Sciatic nerve (tissue), 2 donors: ENCODE measurements at regions not wholly inside any gene's neighbourhood (a gene's known extent, or its start where the extent isn't known, plus 50 kb on each side); places are given as distances from the start of the nearest gene placed in this dataset.
A peak's percentile ranks its signal among the peaks of the same experiment; 100 is the strongest.
"Not testable (repeated sequence)": the region's sequence is repeated elsewhere in the genome, so short reads cannot be mapped to it uniquely, and the experiment has no call there.

Experiments used
- ATAC-seq: fragments of 200-7000 bp; cut with Tn5 transposase; one replicate; pipeline ENCODE4 v1.9.1; 2020; ENCODE audit warnings: mild to moderate bottlenecking, moderate library complexity
- DNase-seq: peaks from one replicate; pipeline ENCODE4 v3.0.0-alpha.2; 2020; ENCODE audit warnings: low spot score
- intact Hi-C: fragments of 100-400 bp; cut with DNase I; formaldehyde crosslinking; loops from one replicate; pipeline ENCODE4 v1.14.2; 2022
- donor health status: DM: no; HTN: no; CAD: no.
- donor health status: DM: no; HTN: no; CAD: no.

DNA sequence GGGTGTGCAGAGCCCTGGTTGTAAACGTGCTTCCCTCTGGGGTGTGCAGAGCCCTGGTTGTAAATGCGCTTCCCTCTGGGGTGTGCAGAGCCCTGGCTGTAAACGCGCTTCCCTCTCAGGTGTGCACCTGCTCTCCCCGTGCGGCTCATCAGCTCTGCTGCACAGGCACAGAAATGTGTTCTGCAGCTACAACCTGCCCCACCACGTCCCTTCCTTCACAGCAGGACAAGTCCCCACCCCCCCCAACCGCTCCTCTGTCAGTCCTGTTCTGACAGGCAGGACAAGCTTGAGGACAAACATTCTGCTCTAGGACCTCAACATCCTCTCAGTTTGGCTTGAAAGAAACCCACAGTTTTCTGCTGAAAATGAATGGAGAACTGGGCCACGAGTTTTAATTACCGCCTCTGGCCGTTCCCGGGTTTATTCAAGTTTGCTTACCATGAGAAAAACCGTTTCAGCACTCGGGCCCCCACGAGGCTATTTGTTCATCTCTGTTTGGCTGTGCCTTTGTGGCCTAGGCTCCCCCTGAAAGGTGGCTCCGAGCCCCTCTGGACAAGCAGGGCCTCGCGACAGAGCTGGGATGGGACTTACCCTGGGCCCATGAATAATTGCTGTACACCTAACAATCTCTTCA lies 81.0 kb upstream of the ASB18 start:
- ATAC-seq (no peak), DNase-seq (no peak)
- intact Hi-C loops, result no loop called here

DNA sequence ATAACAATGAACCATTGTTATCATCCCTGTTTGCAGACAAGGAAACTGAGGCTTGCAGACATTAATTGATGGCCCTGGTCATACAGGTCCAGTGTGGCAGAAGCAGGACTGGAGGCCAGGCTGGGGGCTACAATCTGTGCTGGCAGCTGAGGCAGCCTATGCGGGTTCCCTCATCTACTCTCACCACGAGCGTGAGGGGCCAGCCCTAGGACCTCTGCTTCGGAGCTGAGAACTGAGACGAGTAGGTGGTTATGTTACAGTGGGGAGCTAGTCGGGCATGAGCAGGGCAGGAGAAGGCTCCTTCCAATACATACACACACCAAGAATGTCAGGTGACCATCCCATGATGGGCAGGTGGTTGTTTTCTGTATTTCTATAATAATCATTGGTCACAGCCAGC lies 82.2 kb upstream of the ASB18 start:
- intact Hi-C loops, result no loop called here
- ATAC-seq, result no peak

DNA sequence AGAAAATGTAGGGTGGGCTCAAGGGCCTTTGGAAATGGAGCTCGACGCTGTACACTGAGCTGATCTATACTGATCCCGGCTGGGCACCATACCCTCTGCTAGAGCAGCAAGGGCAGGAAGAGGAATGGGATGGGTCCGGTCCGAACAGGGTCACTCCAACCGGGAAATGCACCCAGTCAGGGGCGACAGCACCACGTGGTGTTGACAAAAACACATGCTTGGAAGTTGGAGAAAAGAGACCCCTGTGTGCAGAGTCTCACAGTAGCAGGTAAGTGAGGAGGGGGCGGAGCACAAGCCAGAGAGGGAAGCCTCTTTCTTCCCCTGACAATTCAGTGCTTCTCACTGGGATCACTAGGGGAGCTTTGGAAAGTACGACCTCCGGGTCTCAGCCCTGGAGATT lies 84.1 kb upstream of the ASB18 start:
- ATAC-seq (no peak), DNase-seq (no peak)
- intact Hi-C loops, result no loop called here

More for the DNA sequence above, 82.2 kb upstream of the ASB18 start:
- DNase-seq, result no peak

DNA sequence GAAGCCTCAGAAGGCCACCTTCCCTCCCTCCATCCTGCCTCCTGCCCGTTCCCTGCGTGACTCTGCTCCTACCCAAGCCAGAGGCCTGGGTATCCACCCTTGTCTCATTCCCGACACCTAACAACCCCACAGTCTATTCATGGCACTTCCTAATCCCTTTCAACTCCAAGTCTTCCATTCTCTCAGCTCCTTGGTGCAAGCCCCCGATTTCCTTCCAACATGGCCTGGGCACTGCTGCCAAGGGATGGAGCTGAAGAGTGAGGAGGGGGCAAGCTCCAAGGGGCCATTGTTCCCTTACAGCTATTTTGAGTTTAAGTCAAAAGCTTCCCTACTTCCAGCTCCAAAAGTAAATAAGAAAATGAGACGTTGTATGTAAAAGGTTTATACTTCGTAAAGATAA lies 84.8 kb upstream of the ASB18 start:
- intact Hi-C loops, result no loop called here
- DNase-seq (no peak), ATAC-seq (no peak)

DNA sequence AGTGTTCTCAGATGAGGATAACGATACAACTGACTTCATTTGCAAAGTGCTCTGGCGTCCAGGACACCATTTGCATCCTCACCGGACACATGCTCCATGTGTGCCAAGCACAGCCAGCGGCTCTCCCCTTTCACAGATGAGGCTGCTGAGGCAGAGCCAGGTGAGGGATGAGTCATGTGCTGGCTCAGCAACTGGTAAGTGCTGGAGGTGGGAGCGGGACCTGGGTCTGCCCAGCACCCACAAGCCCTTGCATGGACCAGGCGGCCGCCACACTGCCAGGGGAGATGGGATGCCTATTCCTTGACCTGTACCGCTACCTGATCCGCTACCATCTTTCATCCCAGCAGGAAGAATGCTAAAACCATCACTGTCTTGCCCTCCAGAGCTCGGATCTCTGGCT lies 86.2 kb upstream of the ASB18 start:
- ATAC-seq (no peak), DNase-seq (no peak)
- intact Hi-C loops, result no loop called here

DNA sequence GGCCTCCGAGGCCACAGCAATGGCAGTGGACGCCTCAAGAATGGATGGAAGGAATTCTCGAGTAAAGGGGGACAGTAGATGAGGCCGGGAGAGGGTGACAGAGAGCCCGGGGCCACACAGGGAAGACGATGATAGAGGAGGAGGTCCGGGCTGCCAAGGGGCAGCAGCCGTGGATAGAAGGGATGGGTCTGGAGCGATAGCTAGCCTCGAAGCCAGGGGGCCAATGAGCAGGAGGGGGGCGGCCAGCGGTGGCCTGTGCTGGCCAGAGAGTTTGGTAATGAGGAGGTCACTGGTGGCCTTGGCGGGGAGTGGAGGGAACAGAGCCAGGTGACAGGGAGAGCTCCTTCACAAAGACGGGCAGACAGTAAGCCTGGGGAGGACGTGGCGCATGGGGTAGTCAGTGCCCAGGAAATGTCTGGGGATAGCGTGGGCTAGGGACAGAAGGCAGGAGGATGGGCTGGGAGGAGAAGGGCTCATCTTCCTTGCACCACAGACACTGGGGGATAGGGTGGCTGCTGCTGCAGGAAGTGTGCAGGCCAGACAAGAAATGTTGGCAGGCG lies 87.8 kb upstream of the ASB18 start:
- ATAC-seq (no peak), DNase-seq (no peak)
- intact Hi-C loops, result no loop called here

DNA sequence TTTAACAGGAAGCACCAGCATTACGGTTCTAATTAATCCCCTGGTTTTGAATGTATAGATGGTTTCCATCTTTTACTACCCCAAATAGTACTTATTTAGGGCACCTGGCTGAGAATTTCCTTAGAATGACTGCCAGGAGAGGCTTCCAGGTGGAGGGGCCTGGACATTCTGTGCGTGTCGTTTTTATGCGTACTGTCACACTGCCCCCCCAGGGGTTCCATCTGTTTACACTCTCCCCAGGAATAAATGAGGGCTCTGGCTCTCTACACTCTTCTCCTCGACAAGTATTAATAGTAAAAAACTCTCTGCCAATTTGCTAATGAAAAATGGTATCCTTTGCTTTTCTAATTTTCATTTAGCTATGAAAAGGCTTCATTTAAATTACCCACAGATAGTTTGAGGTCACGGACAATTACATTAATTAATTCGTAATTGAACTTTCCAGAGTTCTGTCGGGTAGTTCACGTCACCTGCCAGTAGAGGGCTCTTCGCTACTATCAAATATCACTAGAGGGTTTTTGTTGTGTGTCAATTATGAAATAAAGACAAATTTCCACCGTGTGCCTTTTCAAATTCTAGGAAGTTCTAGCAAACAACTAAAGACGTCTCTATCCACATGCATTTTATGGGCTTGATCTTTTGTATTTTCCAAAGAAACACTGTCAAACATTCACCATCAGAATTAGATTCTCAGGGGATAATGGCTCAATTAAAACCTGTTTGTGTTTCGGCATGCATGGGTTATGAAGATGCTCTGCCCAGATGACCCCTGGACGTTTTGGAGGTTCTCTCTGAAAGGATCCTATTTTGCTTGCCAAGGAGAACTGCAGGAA lies 88.8 kb upstream of the ASB18 start:
- ATAC-seq, result peak; percentile 58
- DNase-seq, result no peak

DNA sequence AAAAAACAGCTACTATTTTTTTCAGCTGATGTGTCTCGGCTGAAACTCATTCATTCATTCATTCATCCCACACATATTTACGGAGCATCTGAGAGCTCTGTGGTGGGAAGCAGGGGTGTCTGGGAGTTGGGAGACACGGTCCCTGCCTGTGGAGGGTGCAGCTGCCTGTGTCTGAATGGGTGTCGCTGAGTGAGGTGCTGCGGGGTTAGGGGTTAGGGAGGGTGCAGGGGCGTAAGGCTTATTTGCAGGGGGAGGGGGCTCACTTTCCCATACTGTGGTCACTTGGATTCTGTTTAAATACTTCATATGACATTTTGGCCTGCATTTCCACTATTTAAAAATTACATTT lies 89.4 kb upstream of the ASB18 start:
- ATAC-seq (peak; percentile 33), DNase-seq (no peak)
- intact Hi-C loops, result no loop called here

More for the DNA sequence above, 88.8 kb upstream of the ASB18 start:
- intact Hi-C loops, result no loop called here

DNA sequence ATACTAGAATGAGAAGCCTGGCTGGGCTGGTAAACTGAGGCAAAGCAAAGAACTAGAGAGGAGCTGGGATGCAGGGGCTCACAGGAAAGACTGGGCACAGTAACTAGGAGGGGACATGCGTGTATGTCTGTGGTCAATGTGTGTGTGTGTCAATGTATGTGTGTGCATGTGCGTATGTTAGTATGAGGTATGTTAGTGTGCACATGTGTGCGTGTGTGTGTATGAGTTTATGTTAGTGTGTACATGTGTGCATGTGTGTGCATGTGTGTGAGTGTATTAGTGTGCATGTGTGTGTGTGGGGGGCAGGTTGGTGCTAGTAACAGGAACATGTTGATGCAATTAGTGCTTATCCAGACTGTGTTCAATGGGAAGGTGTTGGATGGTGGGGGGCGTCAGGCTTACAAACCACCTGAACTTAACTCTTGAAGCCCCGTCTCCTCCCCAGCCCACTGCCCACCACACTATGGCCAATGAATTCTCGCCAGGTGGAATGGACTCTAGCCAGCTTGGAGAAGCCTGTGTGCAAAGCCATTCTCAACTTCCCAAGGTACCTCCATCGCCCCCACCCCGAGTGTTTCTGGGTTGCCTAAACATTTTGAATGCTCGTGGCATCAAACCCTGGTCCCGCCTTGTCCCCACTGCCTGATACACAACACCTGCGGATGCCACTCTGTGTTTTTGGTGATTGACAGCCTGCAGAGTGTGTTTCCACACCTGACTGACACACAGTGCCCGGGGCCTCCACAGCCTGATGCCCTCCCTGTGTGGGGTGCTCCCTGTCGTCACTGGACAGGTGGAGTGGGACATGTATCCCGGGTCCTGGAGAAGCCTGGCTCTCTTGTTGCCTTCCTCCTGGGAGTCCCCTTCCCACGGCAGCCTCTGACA lies 90.1 kb upstream of the ASB18 start:
- intact Hi-C loops, result loop anchor here (2.0 kb wide), 1 partner anchor 707 kb away; no protein-coding TSS in a partner anchor
- ATAC-seq (peak; percentile 17), DNase-seq (no peak)

DNA sequence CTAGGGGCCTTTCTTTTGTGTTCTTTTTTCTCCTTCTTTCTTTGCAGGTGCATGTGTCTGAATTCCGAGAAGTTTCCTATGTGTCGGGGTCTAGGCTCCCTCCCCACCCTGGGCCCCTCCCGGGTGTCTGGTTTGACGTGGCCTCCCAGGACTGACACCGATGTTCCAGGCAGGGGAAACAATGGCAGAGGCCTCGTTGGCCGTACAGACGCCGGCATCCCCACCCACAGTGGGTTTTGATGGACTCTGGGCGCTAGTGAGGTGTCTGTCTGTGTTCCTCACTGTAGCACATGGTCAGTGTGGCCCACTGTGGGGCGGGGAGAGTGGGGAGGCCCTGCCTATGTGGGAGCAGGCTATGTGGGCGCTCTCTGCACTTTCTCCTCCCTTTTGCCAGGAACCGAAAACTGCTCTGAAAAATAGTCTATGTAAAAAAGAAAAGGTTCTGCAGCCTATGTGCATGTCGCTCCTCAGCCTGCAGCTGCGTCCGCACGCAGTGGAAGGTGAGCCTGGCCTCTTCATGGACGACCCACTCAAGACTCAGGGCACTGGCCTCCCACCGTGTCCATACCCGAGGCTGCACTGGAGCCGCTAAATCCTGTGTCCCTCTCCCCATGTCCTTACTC lies 90.9 kb upstream of the ASB18 start:
- no peak for DNase-seq
- intact Hi-C loops, result loop anchor here (2.0 kb wide), 1 partner anchor 706 kb away; no protein-coding TSS in a partner anchor
- no peak for ATAC-seq

DNA sequence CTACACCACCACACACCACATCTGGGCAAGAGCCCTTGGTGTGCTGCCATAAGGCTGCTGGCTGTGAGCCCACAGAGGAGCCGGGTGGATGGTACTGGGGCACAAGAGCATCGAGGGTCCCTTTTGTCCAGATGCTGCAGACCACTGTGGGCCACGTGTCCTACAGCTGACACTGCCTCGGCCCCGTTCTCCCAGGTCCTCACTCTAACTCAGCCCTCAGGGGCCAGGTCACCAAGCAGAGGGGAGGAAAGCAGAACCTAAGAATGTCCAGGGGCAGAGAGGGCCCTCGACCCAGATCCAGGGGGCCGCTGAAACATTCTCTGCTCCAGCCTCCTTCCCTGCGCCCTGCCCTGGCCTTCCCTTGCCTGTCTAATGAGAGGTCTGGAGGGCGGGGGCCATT lies 91.7 kb upstream of the ASB18 start:
- ATAC-seq, result peak; percentile 14
- intact Hi-C loops, result loop anchor here (2.0 kb wide), 1 partner anchor 705 kb away; no protein-coding TSS in a partner anchor
- DNase-seq, result no peak

DNA sequence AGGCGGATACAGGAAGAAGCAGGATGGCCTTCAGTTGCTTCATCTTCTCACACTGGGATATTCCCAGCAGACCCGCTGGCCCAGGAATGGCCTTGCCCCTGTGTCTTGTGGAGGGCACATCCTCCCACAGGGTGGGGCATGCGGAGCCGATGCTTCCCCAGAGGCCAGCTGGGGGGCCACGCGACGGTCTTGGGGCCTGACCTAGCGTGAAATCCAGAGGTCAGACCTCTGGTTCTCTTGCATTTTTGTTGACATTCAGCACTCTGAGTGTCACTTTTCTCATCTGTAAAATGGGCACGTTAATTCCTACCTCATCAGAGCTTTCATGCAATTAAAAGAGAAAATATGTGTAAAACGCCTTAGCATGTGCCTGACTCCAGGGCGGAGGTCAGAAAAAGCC lies 92.1 kb upstream of the ASB18 start:
- intact Hi-C loops, ATAC-seq, DNase-seq: not testable (repeated sequence)

DNA sequence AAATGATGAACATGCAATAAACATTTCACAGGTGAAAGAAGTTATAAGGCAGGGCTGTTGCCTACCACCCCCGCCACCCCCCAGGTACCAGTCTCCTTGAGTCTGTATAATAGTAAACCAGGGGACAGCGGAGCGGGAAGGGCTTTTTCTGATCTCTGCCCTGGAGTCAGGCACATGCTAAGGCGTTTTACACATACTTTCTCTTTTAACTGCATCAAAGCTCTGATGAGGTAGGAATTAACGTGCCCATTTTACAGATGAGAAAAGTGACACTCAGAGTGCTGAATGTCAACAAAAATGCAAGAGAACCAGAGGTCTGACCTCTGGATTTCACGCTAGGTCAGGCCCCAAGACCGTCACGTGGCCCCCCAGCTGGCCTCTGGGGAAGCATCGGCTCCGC lies 94.3 kb upstream of the ASB18 start:
- intact Hi-C loops, DNase-seq, ATAC-seq: not testable (repeated sequence)

DNA sequence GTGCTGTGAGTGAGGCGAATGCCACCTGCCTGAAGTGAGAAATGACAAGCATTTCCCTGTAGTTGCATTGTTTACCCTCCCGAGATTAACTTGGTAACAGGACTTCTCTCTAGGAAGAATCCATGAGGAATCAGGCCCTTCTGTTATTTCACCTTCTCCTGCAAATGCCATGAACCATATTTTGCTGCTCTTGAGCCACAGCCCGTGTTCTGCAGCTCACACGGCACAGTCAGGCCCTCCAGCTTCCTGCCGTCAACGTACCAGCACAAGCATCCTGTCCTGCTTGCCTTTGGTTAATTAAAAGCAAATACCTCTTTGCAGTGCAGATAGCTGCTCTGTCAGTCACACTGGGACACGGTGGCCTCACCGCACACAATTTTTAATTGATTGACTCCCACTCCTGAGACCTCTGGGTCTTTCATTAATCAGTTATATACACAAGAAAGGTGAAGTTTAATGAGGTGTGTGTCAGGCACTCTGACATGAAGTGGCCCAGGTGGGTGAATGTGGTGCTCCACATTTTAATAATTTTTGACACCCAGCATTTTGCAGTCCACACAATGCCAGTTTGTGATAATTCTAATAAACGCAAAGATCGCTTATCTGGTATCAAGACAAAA lies 95.3 kb upstream of the ASB18 start:
- DNase-seq, result no peak
- intact Hi-C loops, result no loop called here
- no peak for ATAC-seq

DNA sequence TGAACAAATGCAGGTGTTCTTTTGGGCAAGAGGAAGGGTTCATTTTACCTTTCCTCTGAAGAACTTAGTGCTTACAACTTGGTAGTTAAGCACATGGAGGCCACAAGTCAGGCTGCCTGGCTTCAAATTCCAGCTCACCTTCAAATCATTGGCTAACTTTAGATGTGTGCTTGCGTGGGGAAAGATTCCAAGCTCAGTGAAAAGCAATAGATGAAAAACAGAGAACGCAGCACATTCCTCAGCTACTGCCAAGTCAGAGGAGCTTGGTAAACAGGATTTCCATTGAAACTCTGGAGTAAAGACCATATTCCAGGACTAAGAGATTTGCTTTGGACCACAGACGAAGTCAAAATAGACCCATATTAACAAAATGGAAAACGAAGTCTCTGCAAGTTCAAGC lies 96.3 kb upstream of the ASB18 start:
- ATAC-seq, result peak; percentile 65
- intact Hi-C loops, result no loop called here
- no peak for DNase-seq

DNA sequence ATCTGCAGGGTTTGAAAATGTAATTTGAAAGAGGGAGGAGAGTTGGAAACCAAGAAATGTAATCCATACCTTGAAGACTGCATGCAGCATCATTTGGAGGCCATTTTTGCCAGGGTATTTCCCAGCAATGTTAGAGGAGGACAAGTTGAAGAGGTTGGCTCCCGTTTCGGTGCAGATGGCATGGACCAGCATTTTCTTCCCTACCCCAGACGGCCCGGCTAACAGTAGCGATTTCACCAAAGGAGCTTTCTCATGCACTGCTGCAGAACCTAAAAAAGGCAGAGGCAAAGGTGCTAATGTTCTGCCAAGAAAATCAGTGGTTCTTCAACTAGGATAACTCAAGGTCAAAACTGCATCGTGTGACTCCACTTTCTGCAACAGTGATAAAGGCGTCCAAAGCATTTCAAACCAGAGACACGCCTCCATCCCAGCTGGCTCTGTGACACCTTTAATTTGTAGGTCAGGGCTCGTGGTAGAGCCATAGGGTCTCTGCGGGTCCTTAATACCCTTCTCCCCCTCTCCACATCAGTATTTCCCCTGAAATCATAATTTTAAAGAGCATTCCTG lies 99.6 kb upstream of the ASB18 start:
- ATAC-seq, result no peak
- intact Hi-C loops, result no loop called here

DNA sequence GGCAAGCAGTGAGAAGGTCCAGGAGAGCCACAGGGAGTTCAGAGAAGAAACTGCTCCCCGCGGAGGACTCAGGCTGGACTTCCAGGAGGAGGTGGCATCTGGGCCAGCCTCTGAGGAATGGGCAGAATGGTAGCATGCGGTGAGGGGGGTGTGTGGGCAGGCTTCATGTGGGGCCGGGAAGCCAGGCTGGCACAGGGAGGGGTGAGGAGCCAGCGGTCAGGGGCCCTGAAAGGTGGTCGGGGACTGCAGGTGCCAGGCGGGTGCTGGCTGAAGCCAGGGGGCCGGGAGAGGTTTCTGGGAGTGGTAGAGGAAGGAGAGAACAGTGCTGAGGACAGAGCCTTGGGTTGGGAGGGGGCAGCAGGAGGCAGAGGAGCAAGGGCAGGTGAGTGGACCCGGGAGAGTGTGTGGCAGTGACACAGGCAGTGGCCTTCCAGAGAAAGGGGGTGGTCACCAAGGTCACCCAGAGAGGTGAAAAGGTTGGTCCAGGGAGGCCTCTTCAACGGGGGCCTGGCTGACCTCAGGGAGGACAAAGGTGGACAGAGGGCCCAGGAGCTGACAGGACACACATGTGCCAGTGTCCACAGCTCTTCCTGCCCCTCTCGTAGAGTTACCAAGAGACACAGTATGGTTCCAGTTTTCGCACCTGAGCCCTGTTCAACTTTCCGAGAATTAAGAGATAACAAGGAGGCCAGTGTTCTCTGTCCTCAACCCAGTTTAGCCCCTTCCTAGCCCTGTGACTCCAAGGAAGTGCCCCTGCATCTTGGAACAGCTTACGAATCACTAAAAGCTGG lies 101.2 kb upstream of the ASB18 start:
- peak; percentile 13 for ATAC-seq
- DNase-seq, result no peak
- intact Hi-C loops, result no loop called here

More for the DNA sequence above, 99.6 kb upstream of the ASB18 start:
- DNase-seq, result no peak
